Stimulated activated CD4-positive, alpha-beta T cell treated with anti-CD3 and anti-CD28 coated beads, Interleukin-1b, Interleukin-23, amount 100 ng/mL, for 24 hours (primary cell): ENCODE measurements at regions not wholly inside any gene's neighbourhood (a gene's known extent, or its start where the extent isn't known, plus 50 kb on each side); places are given as distances from the start of the nearest gene placed in this dataset.

Experiments
- DNase-seq, 4 experiments: peaks; one replicate each; pipeline ENCODE4 v3.0.0-alpha.2; 2020; ENCODE audit warnings: low read depth in 4 of 4, low spot score in 1 of 4

DNA sequence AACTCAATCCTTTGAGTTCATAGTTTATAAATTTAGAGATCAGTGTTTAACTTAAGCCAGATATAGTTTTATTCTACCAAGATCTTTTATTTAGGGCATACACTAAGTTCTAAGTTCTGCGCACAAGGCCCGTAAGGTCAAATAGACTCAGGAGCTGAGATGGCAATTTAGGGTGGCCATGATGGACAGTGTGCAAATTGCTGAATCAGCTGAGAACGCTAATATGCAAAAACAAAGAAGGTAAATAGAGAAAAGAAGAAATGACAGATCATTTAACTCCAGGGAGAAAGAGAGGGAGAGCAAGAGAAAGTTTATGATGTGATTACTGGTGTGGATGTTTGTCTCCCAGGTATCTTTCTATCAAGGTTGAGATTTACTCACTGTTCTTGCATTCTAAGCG is 678.5 kb downstream of the OTOL1 start:
- DNase-seq: no peak

DNA sequence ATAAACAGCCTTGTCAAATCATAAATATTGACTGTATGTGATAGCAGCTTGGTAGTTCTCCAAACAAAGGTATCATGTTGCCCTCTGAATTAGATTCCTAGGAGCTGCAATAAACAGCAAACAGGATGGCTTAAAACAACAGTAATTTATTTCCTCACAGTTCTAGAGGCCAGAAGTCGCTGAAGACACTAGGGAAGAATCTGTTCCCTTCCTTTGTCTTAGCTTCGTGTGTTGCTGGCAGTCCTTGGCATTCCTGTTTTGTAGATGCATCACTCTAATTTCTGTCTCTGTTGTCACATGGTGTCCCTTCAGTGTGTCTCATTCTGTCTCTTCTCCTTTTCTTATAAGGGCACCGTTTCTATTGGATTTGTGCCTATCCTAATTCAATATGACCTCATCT is 679.3 kb downstream of the OTOL1 start:
- DNase-seq: no peak

DNA sequence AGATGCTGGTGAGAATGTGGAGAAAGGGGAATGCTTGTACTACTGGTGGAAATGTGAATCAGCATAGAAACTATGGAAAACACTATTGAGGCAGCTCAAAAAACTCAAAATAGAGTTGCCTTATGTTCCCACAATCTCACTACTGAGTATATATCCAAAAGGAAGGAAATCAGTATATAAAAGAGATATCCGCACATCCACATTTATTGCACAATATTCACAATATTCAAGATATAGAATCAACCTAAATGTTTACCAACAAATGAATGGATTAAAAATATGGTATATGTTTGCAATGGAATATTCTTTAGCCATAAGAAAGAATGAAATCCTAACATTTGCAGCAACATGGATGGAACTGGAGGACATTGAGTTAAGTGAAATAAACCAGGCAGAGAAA is 686.8 kb downstream of the OTOL1 start:
- no peak for DNase-seq

DNA sequence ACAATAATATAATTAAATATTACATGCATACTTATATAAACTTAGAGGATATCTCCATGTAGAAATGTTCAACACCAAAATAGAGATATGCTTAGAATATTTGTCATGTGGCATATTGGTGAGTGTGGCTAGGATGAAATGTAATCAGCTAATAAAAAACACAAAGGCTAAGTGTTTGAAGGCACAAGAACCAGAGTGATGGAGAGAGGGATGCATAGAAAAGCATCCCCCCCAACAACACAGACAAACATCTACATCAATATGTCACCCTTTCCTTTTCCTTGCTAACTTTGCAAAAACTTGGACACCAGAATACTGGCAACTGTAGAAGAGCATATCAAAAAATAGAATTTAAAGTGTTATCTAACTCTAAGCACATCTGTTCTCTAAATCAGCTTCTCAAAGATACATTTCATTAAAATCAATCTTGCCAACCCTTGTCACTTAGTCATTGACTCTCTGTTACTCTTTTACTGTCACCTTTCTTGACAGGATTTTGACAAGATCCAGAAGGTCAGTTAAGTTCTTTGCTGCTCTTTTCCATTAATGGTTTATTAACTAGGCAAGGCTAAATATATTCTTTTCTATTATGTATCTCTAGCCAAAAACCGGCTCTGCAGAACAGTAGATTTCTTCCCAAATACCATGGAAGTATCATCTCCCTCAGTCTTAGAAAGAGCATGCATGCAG is 695.9 kb downstream of the OTOL1 start:
- DNase-seq: no peak

DNA sequence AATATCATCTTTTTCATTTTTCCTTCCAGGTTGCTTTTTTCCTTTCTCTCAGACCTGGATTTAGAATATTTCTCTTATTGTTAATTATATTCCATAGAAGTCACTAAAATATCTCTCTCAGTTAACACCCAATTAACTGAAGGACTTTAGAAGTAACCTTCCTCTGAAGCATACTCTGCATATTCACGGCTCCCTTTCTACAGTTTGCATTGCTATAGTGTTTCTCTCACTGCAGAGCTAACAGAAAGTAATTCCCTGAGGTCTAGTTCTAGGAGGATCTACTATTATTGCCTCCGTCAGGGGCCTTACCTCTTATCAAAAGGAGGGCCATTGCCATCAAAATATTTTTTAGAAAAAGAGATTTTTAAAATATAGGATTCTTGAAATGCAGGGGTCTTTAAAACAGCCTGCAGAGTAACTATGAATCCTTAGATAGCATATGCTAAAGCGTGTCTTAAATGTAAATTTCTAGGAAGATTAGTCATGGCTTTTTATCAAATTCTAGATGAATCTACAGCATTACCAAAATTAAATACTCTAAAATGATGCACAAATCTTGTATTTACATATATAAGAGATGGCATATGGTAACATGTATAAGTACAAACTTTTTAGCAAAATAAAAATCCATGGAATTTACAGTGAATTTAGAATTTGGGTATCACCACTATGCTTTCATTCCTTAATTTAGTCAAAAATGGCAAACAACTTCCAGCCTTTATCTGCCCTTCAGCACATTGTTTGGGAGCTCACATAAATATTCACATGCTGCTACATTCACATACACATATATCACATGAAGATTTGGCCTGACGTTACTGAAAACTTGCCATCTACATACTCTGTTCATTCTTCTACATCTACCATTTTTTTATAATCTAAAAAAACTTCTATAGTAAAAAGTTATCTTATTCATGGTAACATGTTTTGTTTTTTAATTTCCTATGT is 696.8 kb downstream of the OTOL1 start:
- DNase-seq: no peak

DNA sequence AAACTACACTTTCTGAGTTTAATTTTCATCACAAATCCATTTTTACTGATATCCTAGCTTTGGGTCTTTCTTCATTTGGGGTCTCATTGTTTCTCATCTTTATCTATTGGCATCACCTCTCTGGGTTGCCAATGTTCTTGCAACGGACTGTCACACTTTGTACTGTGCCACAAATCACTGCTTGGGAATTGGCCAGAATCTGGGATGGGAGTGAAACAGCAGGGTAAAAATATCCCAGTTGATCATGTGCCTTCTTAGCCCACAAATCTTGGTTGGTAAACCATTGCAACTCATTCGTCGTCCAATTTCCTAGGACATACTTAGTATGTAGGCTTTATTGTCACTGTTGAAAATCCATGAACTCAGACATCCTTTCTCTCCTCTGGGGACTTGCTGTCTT is 698.5 kb downstream of the OTOL1 start:
- no peak for DNase-seq

DNA sequence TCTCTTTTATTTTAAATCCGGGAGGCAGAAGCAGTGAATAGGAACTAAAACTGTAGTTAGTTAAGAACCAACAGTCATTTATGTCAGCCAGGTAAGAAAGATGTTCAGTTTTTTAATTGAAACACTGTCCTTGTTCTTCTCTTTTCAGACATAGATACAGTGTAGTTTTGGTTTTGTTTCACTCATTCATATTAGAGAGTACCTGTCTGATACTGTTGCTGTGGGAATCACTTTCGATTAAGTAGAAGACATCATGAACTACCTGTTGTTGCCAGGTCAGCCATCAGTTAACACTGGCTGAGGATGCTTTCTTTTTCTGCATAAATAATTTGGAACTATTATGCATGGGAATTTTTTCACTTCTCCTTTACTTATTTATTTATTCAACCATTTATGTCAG is 700.4 kb downstream of the OTOL1 start:
- DNase-seq: no peak

DNA sequence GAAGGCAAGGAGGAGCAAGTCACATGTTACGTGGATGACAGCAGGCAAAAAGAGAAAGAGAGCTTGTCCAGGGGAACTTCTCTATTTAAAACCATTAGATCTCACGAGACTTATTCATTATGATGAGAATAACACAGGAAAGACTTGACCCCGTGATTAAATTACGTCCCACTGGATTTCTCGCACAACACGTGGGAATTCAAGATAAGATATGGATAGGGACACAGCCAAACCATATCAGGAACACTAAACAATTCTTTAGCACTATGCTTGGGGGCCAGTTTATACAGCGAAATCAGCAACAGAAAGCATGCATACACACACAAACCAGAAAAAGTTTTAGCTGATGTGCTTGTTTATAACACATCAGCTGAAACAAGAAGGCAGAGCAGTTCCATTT is 704.2 kb downstream of the OTOL1 start:
- DNase-seq: no peak

DNA sequence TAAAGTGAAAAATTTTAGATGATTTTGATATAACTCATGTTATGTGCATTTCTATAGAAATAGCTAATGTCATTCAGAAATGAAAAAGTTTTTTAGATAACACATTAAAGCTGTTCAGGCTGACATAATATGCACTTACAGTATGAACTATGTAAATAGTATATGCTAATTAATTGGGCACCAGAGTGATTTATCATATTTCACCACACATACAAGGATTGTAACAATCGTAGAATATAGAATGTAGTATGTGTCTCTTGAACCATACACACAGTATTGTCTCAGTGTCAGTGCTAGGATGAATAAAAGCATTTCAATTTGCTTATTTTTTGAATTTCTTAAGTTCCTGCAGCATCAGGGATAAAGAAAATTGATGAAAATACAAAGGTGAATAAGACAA is 710.0 kb downstream of the OTOL1 start:
- no peak for DNase-seq

DNA sequence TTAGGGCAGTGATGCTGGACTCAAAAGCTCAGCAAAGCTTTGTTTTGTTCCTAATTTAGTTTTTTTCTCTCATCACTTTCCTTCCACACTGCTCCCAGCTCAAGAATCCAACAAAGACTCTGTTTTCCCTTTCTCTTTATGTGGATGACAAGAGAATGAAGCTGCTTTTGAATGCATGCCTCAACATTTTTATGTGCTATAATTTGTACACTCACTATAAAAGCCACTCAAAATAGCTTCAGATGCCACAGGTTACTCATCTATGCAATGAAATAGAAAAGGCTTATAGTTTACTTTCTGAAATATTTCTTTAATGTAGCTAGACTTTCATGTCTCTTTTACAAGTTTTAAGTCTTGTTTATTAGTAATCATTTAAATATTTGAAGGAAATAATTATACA is 714.9 kb downstream of the OTOL1 start:
- no peak for DNase-seq

DNA sequence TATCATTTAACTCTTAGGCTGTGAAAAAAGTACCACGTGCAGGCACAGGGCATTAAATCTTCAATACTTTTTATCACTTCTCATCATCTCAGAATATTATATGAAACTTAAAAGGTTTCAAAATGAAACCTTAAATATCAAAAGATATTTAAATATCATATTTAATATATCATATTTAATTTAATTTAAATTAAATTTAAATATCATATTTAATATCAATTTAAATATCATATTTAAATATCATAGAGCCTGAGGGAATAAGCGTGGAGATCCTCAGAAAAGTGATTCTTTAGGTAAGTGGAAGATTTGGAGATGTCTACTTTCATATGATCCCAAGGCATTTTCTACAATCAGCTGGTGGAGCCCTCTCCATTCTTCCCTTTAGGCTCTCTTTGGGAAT is 716.6 kb downstream of the OTOL1 start:
- no peak for DNase-seq

DNA sequence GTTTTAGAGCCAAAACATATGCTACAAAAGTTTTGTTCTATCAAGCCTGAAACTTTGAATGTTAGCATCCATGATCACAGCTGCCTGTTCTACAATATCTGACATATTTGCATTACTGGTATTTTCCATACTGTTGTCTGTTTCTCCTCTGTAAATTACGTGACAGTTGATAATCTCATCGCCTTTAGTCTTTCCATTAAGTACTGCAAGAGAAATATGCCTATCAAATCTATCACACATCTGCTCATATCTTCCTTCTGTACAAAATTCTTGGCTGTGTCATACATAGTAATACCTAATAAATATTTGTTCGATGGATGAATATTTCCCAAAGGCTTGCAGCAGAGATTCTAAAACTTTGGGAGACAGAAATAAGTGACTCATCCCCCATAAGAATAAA is 717.3 kb downstream of the OTOL1 start:
- DNase-seq: no peak

DNA sequence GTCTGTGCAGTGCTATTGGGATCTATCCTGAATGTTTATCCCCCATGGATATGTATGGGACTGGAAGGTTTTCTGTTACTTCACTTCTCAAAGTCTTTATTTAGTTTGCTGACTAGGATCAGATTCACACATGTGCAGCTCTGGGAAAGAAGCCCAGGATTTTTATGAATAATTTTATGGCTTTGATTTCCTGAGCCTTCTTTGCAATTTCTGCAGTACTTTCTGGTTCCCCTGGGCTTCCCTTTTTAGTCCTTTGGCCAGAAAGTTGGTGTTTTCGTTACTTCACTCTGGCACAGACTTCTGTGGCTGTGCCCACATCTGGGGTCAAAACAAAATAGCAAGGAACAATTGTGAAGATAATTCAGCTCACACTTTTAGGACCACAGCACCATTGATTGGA is 721.0 kb downstream of the OTOL1 start:
- DNase-seq: no peak

DNA sequence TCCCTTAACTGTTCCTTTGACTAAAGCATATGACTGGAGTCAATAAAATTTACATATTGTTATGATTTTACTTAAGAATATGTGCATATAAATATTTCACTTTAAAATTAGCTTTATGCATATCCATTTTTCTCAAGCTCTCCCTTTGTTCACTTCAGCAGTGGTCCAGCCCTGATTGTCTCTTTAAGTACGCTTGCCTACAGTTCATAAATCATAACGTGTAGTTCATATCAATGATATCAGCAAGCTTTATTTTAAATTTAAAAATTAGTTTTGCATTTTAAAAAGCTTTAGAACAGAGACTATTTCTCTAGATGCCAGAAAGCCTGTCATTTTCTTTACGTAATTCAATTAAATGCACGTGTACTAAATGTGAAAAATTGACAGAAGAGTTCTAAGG is 721.9 kb downstream of the OTOL1 start:
- no peak for DNase-seq

DNA sequence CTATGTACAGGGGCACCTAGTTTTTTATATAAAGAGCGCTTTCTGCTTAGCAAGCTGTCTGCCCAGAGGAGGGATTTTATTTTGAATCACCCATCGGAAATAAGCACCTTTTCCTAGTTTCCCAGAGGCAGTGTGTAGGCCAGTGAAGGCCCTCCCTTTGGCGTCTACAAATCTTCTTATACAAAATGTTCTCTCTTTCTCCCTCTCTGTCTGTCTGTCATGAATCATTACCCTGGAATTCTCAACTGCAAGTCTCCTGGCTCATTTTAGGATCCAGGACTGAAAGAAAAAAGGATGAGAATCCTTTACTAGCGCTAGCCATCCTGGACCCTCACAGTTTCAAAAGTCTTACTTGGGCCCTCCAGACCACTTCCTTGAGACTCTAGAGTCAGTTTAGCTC is 728.1 kb downstream of the OTOL1 start:
- no peak for DNase-seq

DNA sequence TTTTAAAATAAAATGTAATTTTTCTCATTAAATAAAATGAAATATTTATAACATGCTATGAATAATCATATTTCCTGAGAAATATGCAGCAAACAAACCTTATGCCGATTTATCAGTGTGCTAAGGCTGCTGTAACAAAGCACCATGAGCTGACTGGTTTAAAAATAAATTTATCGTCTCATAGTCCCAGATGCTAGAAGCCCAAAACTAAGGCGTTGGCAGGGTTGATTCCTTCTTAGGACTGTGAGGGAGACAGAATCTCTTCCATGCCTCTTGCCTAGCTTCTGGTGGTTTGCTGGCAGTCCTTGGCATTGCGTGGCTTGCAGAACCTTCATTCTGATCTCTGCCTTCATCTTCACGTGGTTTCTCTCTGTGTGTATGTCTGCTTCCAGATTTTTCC is 740.3 kb downstream of the OTOL1 start:
- no peak for DNase-seq

DNA sequence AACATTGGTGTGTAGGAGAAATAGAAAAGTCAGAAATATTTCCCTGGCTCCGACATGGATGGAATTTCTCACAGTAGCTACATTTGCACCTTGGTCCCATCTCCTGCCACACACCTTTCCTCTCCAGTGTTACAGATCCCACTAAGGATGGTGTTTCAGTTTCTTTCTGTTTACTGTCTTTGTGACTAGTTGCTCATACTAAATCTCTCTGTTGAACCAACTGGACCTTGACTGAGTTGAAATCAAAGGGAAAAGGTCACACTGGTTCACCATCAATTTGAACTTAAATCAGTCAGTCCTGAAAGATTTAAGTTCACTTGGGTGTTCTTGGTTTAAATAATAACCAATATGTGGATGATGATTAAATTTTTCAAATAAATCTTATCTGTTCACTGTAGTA is 754.2 kb downstream of the OTOL1 start:
- no peak for DNase-seq

DNA sequence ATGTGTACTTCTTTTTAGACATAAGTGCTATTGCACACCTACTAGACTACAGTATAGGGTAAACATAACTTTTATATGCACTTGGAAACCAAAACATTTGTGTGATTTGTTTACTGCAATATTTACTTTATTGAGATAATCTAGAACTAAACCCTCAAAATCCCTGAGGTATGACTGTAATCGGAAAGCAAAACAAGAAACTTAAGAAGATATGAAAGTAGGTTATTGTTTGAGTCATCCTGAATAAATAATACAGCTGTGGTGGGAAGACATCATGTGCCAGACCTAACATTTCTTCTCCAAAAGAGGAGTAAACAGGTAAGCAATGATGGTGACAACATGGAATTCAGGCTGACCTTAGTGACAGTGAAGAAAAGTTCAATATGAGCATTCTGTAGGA is 765.5 kb downstream of the OTOL1 start:
- DNase-seq: no peak

DNA sequence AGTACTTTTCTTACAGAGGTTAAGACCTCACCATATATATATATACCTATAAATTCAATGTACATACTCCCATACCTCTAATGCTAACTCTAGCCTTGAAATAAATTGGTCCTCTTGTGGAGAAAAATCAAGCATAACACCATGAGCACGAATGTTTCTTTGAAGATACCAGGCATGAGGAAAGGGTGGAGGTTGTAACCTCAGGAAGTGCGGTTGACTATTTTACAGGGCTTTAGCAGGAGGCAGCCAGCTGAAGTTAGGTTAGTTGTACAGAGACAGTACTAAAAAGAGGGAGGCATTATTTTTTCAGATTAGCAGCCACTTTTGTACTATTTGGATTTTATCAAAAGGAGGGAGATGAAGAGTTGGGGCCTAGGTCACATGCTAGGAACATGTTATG is 767.0 kb downstream of the OTOL1 start:
- DNase-seq: no peak

DNA sequence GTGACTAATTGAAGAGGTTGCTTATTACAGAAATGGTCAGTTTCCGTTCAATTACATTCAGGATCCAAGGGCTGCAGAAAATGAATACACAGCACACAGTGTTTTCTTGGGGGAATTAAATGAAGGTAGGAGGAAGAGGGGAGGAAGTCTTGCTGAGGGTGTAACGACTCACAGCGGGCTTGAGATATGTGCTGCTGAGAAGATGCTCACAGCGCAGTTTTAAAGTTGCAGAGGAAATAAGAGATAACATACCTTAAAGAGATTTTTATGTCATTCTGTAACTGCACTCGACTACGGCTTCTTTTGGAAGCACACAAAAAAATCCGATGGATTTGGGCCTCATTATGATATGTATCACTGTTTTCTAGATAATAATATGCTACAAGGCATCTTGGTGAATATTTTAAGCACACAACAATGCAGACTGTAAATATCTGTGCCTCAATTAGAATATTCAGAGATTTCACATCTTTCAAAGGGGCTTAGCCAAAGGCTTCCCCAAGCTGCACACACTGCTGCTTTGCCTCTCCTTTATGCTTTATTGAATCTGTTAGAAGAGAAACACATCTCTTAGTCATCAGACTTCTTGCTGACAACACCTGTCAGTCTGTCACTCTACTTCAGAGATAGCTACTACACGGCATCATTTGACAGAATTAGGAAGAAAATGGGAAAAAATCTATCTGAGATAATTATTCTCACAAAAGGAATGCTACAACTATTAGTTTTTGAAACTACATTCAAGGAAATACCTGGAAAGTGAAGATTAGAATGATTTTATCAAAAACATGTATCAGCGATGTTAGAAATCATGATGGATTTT is 773.2 kb downstream of the OTOL1 start:
- DNase-seq: no peak

DNA sequence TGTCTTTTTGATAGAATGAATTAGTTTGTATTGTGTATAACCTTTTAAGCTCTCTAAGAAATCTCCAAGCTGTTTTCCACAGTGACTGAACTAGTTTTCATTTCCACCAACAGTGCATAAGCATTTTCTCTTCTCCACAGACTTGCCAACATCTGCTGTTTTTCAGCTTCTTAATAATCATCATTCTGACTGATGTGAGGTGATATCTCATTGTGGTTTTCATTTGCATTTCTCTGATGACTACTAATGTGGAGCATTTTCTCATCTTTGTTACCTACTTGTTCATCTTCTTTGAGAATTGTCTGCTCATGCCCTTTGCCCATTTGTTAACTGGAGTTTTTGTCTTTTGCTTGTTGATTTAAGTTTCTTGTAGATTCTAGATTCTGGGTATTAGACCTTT is 777.5 kb downstream of the OTOL1 start:
- no peak for DNase-seq

DNA sequence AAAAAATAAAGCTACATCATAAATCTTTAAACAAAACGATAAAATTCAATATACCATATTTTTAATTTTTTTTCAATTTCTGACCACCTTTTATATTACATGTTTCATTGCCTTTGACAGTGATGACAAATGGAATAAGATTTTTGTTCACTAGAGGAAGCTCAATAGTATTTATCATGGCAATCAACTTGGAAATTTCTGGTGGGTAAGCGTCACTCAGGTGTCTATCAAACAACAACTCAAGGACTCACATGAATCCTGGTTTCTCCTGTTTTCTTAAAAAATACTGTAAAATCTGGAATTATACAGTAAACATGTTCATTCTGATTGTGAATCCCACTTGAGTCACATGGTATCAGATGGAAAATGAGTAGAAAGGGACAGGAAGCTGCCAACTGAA is 782.2 kb downstream of the OTOL1 start:
- no peak for DNase-seq
